GM18858 (cell line): ENCODE measurements at regions not wholly inside any gene's neighbourhood (a gene's known extent, or its start where the extent isn't known, plus 50 kb on each side); places are given as distances from the start of the nearest gene placed in this dataset.
"Not testable (repeated sequence)": the region's sequence is repeated elsewhere in the genome, so short reads cannot be mapped to it uniquely, and the experiment has no call there.

Experiments used
- ATAC-seq: cut with Tn5 transposase; IDR thresholded peaks from one replicate; pipeline ENCODE4 v1.9.1; 2021; ENCODE audit not compliant: unreplicated experiment

DNA sequence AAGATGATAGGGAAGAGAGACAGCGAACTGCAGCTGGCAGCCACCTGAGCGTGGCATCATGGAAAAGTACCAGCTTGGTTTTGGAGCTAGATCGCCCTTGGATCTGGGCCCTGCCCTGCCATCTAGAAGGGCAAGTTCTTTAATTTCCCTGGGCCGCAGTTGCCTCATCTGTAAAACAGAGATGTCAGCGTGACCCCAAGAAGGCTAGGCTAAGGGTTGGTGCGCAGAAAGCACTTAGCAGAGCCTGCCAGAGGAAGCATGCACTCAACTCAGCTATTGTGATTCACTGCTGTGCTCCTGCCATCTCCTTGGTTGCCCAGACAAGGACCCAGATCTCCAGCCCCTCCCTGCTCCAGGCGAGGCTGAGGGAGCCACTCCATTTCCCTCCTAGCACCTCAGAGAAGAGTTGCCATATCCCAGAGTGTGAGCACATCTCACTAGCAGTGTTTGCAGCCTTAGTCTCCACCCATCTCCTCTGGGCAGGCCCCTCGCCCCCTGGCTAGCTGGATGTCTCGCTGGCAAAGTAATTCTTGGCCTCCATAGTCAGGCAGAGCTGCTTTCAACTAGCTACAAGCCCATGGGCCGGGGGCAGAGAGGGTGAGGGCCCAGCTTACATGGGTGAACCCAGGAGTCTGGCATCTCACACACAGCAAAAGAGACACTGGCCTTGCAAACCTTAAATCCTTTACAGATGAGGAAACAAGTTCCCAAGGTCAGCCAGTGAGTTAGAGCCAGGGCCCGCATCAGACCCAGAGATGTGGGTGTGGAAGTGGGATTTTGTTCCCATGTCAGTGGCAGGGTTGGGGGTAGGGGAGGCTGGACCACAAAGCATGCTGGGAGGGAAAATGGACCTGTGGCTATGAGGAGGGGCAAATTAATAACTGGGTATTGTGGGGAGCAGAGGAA, 280.7 kb upstream of the TLE3 start:
- ATAC-seq = no peak

DNA sequence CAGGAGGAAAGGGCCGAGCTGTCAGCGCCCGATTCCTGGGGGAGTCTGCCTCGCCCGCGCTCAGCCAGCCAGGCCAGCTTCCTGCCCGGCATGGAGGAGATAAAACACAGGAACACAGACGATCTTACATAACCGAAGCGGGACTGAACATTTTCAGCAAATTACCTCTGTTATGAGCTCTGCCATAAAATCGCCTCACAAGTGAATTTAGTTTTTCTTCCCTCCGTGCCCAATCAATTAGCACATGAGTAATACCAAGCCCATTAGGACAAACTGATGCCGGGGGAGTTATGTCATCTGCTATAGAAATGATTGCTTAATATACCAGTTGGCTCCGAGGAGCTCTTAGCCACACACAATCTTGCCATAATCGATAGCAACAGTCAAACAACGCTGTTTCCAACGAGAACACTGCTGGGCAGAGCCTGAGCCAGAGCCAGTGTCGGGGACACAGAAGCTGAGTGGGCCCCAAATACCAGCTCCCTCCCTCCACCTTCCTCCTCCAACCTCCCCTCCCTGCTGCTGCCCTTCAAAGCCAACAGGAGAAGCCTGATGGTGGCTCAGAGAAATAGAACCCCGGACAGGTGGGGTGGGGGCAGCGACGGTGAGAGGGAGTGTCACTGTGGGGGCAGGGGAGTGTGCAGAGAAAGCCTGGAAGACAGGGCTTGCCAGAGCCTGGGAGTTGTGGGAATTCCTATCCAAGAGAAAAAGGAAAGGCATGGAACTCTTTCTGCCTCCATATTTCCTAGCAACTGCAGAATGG, 279.4 kb upstream of the TLE3 start:
- no peak for ATAC-seq

GRCh38 chr15:70376031-70376928, 278.6 kb upstream of the TLE3 start:
- no peak for ATAC-seq

DNA sequence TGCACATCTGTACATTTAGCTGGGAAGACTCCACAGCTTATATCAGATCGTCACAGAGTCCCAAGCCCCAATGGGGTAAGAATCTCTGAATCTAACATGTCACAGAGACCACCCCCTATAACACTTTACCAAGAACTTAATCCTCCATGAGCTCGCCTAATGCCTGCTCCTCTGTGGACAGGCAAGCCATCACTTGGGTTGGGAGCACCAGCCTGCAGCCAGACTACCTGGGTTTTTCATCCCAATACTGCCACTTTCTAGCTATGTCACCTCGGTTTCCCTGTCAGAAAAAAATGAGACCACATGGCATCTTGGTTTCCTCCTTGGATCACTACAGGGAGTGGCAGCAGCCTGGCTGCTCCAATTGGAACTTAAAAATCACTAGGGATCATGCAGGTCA, 277.9 kb upstream of the TLE3 start:
- ATAC-seq = no peak

DNA sequence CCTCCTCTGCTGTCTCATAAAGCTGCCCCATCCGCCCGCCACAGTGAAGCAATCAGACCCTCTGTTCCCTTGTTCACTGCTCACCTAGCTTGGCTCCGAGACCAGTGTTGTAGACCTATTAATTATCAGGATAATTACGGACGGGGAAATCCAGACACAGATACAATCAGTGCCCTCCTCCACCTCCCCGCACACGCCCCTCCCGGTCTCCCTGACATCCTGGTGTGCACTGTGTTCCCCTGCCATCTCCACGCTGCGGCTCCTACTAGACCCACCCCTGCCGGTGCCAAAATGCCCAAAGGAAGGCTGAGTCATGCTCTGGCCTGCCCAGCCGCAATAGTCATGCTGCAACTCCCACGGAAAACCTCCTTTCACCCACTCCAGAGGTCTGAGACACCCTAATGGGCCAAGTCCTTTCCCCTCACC, 277.3 kb upstream of the TLE3 start:
- no peak for ATAC-seq

DNA sequence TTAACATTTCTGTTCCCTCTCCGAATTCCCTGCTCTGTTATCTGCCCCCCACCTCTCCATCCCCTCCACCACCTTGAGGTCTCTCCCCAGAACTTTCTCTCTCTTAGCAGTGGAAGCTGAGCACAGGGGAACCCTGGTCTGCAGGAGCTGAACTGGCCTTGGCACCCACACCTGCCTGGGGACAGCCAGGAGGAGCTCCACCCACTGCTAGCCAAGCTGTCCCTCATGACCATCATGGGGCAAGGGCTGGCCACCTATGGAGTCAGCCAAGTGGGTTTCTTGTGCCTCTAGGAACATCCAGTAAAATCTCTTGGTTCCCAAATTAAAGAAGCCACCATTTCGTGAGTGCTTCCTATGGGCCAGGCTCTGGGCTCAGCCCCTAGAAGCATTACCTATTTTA, 276.4 kb upstream of the TLE3 start:
- no peak for ATAC-seq

DNA sequence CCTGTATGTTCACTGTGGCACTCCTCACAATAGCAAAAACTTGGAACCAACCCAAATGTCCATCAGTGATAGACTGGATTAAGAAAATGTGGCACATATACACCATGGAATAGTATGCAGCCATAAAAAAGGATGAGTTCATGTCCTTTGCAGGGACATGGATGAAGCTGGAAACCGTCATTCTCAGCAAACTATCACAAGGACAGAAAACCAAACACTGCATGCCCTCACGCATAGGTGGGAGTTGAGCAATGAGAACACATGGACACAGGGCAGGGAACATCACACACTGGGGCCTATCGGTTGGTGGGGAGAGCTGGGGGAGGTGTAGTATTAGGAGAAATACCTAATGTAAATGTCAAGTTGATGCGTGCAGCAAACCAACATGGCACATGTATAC, 275.7 kb upstream of the TLE3 start:
- not testable (repeated sequence) for ATAC-seq

- ATAC-seq = not testable (repeated sequence)
Measured at GRCh38 chr15:70367913-70368705, 270.4 kb upstream of the TLE3 start.

DNA sequence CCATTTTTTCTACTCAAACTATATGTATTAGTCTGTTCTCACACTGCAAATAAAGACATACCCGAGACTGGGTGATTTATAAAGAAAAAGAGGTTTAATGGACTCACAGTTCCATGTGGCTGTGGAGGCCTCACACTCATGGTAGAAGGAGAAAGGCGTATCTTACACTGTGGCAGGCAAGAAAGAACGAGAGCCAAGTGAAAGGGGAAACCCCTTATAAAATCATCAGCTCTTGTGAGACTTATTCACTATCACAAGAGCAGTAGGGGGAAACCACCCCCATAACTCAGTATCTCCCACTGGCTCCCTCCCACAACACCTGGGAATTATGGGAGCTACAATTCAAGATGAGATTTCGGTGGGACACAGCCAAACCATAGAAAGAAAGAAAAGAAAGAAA, 266.3 kb upstream of the TLE3 start:
- ATAC-seq = not testable (repeated sequence)

- ATAC-seq = no peak
Measured at GRCh38 chr15:70362886-70363285, 265.2 kb upstream of the TLE3 start.

DNA sequence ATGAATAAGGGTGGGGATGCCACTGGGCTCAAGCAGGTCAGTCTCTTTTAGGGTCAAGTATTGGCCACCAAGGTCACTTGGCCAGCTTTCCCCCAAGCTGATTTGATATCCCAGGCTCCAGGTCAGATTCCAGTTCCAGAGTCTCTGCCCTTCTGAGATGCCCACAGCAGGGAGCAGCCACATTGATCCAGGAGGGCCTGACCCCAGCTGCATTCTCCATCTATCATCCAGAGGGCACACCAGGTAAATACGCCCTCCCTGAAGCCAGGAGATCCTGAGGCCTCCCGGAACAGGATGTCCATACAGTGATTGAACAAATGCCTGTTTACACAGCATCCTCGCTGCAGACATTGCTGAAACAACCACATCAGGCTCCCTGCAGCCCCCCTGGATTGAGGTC, 264.6 kb upstream of the TLE3 start:
- ATAC-seq = no peak

DNA sequence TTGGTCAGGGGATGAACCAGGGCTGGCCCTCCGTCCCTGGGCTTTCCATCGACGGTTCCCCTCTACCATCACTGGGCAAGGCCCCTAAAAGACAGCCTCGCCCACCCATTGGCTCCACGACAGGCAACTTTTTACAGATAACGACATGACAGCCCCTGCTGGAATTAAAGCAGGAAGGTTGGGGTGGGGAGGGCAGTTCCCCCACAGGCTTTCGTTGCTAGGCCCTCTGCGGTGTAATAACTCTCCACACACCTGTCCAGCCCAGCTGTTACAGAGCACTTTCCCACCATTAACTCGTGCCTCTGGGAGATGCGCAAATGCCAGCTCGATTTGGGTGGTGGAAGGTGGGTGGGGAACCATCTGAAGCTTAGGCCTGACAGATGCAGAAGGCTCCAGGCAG, 264.2 kb upstream of the TLE3 start:
- ATAC-seq = no peak

DNA sequence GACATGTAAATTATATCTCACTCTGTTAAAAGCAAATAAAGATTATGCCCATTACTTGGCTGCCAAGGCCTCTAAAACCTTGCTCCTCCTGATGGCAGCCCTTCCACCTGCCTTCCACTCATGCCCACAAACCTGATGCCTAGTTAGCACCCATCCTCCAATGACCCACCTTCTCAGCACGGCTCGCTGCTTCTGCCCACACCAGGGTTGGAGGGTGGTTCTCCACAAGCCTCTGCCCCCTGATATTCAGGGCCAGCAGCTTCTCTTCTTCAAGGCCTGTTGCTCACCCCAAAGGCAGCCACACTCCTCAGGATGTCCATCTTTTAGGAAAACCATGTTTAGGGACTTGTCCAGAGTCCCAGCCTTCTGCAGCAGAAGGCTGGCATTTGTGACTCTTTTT, 263.4 kb upstream of the TLE3 start:
- no peak for ATAC-seq

DNA sequence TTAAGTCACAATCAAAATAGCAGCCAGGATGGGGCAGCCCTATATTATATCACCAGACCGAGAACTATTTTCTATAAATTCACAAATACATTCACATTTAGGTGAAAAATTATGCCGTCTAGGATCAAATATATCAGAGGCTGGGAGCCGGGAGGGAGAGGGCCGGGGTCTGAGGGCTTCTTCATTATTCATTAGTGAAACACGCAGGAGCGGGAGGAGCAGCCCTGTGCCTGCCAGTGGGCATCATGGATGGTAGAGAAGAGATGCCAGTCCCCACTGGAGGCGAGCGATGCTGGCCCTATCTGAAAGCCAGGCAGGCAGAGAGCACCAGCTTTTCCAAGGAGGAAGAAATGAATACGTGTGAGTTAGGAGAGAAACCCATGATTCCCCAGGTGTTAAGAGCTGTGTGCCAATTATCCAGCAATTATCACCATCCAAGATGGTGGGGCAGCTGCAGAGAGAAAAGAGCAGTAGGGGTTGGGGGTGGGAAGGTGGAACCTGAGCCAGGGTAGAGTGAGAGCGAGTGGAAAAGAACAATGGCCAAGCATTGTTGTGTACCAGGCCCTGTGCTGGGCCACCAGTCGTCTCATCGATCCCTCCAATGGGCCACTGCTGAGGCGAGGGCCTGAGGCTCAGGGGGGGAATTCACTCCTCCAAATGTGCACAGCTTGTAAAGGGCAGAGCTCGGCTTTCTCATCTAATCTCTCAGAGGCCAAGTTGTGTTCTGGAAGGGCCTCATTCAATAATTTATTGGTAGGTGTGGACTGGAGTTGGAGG, 261.3 kb upstream of the TLE3 start:
- ATAC-seq = no peak

- no peak for ATAC-seq
Measured at GRCh38 chr15:70358011-70358819, 260.5 kb upstream of the TLE3 start.

GRCh38 chr15:70357453-70357852, 259.7 kb upstream of the TLE3 start:
- ATAC-seq = no peak

DNA sequence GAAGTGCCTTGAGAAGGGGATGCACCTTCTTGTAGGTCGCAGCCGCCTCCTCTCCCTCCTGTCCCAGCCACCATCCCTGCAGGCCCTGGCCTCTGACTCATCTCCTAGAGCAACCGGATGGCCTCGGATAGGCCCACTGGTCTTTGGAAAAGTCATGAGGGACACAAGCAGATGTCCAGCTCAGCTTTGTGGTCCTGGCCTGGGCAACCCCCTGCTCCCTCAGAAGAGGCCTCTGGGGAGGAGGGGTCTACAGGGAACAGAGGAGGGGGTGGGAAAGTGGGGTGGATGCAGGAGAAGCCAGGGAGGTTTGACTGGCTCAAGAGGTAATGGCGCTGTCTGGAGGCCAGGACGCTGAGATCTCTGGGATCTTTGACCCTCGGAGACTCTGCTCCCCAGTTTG, 259.2 kb upstream of the TLE3 start:
- no peak for ATAC-seq

GRCh38 chr15:70356062-70356860, 258.5 kb upstream of the TLE3 start:
- ATAC-seq = no peak
